ENCODE measurements at regions not wholly inside any gene's neighbourhood (a gene's known extent, or its start where the extent isn't known, plus 50 kb on each side); places are given as distances from the start of the nearest gene placed in this dataset.

GRCh38 chr3:165283328-165283727 lies 87.1 kb upstream of the SLITRK3 start:
- TF ChIP-seq CTCF (conservative IDR thresholded peaks at IDR 0.05; ENCODE audit: low read depth, low read length) = no peak
- TF ChIP-seq EZH2 (IDR thresholded peaks at IDR 0.05; ENCODE audit: borderline replicate concordance, low read depth, low read length, poor library complexity, severe bottlenecking) = no peak
